ENCODE measurements at regions not wholly inside any gene's neighbourhood (a gene's known extent, or its start where the extent isn't known, plus 50 kb on each side); places are given as distances from the start of the nearest gene placed in this dataset.

- H3K36me3 ChIP-seq: no peaks in the 10 kb centered on the region
- no peak overlapping the region for H3K27ac ChIP-seq
- no peak for DNase-seq (ENCODE audit: low spot score in 2 of 2)
- TF ChIP-seq CTCF (IDR thresholded peaks at IDR 0.05) (no peak), EP300 (IDR thresholded peaks at IDR 0.05) (no peak), POLR2AphosphoS5 (IDR thresholded peaks at IDR 0.05) (no peak), POLR2A (IDR thresholded peaks at IDR 0.05) (no peak)
- no peaks in the 10 kb centered on the region for H3K9me3 ChIP-seq
- WGBS: 61% methylated on average over 1 of the region's 1 CpG
- no peaks in the 10 kb centered on the region for H3K4me1 ChIP-seq
- no peaks in the 10 kb centered on the region for H3K27me3 ChIP-seq
- no peak overlapping the region for H3K4me3 ChIP-seq
Measured at GRCh38 chr4:134610172-134610571, 408.6 kb upstream of the PABPC4L start.

DNA sequence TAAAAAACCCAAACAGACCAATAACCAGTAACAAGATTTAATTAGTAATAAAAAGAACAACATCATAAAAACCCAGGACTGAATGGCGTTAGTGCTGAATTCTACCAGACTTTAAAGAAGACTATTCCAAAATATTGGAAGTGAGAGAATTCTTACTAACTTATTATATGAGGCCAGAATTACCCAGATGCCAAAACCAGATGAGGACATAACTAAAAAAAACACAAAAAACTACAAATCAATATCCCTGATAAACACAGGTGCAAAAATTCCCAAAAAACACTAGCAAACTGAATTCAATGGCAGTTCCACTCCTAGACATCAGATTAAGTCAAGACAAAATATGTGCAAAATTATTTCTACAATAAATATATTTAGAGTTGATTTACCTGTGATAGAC lies 400.1 kb upstream of the PABPC4L start:
- H3K36me3 ChIP-seq: no peaks in the 10 kb centered on the region
- H3K27me3 ChIP-seq: no peaks in the 10 kb centered on the region
- no peak for DNase-seq (ENCODE audit: low spot score in 2 of 2)
- H3K4me1 ChIP-seq: no peaks in the 10 kb centered on the region
- H3K27ac ChIP-seq: no peak overlapping the region
- no peaks in the 10 kb centered on the region for H3K9me3 ChIP-seq
- WGBS: 87% methylated on average over 1 of the region's 1 CpG
- H3K4me3 ChIP-seq: no peak overlapping the region
- TF ChIP-seq POLR2A (IDR thresholded peaks at IDR 0.05): no peak
- TF ChIP-seq POLR2AphosphoS5 (IDR thresholded peaks at IDR 0.05): no peak
- no peak for TF ChIP-seq EP300 (IDR thresholded peaks at IDR 0.05)
- TF ChIP-seq CTCF (IDR thresholded peaks at IDR 0.05): no peak

DNA sequence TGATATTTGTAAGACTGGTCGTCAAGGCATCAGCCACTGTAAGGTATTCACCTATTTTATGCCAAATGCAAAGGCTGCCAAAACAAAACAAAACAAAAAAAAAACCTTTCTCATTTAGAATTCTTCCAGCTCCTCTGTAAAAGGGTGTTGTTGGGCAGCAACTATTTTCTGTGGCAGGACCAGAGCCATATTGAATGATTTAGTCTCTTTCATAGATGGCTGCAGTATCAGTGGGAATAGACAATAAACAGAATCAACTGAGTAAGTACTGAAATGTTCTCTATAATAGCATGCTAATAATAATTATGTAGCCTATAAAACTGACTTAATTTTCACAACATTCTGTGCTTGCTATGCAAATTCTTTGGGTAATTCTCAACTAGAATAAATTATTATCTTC lies 389.7 kb upstream of the PABPC4L start:
- no peak for DNase-seq (ENCODE audit: low spot score in 2 of 2)
- Histone ChIP-seq H3K4me3 (no peak overlapping the region), H3K36me3 (no peaks in the 10 kb centered on the region), H3K27ac (no peak overlapping the region), H3K4me1 (no peaks in the 10 kb centered on the region), H3K27me3 (no peaks in the 10 kb centered on the region), H3K9me3 (no peaks in the 10 kb centered on the region)
- TF ChIP-seq POLR2AphosphoS5 (IDR thresholded peaks at IDR 0.05) (no peak), EP300 (IDR thresholded peaks at IDR 0.05) (no peak), POLR2A (IDR thresholded peaks at IDR 0.05) (no peak), CTCF (IDR thresholded peaks at IDR 0.05) (no peak)
- WGBS: 53% methylated on average over 1 of the region's 1 CpG

DNA sequence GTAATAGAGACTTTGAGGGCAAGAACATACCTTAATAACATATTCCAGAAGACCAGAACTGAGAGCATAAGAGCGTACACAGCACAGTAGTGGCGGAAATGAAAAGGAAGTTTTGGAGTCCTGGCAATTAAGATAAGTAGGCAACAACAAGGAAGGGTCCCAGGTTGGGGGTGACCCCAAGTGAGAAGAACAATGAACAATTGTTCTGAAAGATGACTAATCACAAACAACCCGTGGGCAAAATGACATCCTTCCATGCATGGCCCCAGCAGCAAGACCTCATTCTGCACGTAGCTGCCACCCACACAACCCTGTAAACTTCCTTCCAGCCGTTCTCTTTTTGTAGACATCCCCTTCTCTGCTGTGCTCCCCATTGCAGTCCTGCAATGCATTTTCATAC lies 384.4 kb upstream of the PABPC4L start:
- no peak overlapping the region for H3K4me3 ChIP-seq
- H3K27ac ChIP-seq: no peak overlapping the region
- DNase-seq (ENCODE audit: low spot score in 2 of 2): no peak
- no peaks in the 10 kb centered on the region for H3K36me3 ChIP-seq
- no peaks in the 10 kb centered on the region for H3K4me1 ChIP-seq
- WGBS: 75% methylated on average over 5 of the region's 5 CpGs
- H3K9me3 ChIP-seq: no peaks in the 10 kb centered on the region
- TF ChIP-seq POLR2A (IDR thresholded peaks at IDR 0.05): no peak
- TF ChIP-seq EP300 (IDR thresholded peaks at IDR 0.05): no peak
- TF ChIP-seq POLR2AphosphoS5 (IDR thresholded peaks at IDR 0.05): no peak
- no peak for TF ChIP-seq CTCF (IDR thresholded peaks at IDR 0.05)
- no peaks in the 10 kb centered on the region for H3K27me3 ChIP-seq

DNA sequence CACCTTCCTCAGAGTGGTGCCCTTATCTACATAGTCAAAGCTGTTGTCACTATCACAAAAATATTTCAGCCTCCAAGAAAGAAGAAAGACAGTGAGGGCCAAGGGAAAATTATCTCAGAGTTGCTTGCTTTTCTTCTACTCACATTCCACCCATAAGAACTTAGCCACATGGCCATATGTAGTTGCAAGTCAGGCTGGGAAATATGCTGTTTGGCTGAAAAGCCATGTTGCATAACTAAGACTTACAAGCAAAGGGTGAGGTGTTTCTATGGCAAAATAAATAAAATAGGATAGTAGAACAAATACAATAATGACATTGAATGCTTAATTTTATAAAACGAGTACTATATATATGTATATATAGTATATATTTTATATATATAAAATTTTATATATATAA lies 365.9 kb upstream of the PABPC4L start:
- Histone ChIP-seq H3K9me3 (no peaks in the 10 kb centered on the region), H3K27ac (no peak overlapping the region), H3K27me3 (no peaks in the 10 kb centered on the region), H3K36me3 (no peaks in the 10 kb centered on the region), H3K4me3 (no peak overlapping the region), H3K4me1 (no peaks in the 10 kb centered on the region)
- DNase-seq (ENCODE audit: low spot score in 2 of 2): no peak
- TF ChIP-seq POLR2A (IDR thresholded peaks at IDR 0.05) (no peak), POLR2AphosphoS5 (IDR thresholded peaks at IDR 0.05) (no peak), EP300 (IDR thresholded peaks at IDR 0.05) (no peak), CTCF (IDR thresholded peaks at IDR 0.05) (no peak)
- 86% methylated on average over 1 of the region's 1 CpG for WGBS

Measured in suprapubic skin (tissue), 4 donors.